ENCODE measurements at regions not wholly inside any gene's neighbourhood (a gene's known extent, or its start where the extent isn't known, plus 50 kb on each side); places are given as distances from the start of the nearest gene placed in this dataset.

- BruUV-seq (replicated peaks) = no TSS peak
- ChIA-PET POLR2A (no interaction called here), CTCF (no interaction called here)
- intact Hi-C loops (cut with micrococcal nuclease; ENCODE audit: unreplicated experiment) = no loop called here
- H3K27ac Mint-ChIP-seq (ENCODE audit: unreplicated experiment) = no peak overlapping the region
- H3K4me3 Mint-ChIP-seq (ENCODE audit: unreplicated experiment) = no peak overlapping the region
- Histone ChIP-seq H3K9me3 (no peaks in the 10 kb centered on the region), H3K4me3 (ENCODE audit: low read depth, low read length) (no peak overlapping the region), H3K36me3 (ENCODE audit: control insufficient read depth, insufficient read depth, low read length) (no peaks in the 10 kb centered on the region; the same call in 1 of the 2 replicates), H3K27me3 (replicated peaks; ENCODE audit: control insufficient read depth, insufficient read depth, low read length) (no peaks in the 10 kb centered on the region), H3K4me1 (peaks cover 3% of the 10 kb centered on the region; the same call in 1 of the 2 replicates)
- no peaks in the 10 kb centered on the region for H3K36me3 Mint-ChIP-seq (ENCODE audit: insufficient read depth, unreplicated experiment)
- peaks cover 11% of the 10 kb centered on the region for H3K9me3 Mint-ChIP-seq (ENCODE audit: unreplicated experiment)
- TF ChIP-seq, protein P1, sequence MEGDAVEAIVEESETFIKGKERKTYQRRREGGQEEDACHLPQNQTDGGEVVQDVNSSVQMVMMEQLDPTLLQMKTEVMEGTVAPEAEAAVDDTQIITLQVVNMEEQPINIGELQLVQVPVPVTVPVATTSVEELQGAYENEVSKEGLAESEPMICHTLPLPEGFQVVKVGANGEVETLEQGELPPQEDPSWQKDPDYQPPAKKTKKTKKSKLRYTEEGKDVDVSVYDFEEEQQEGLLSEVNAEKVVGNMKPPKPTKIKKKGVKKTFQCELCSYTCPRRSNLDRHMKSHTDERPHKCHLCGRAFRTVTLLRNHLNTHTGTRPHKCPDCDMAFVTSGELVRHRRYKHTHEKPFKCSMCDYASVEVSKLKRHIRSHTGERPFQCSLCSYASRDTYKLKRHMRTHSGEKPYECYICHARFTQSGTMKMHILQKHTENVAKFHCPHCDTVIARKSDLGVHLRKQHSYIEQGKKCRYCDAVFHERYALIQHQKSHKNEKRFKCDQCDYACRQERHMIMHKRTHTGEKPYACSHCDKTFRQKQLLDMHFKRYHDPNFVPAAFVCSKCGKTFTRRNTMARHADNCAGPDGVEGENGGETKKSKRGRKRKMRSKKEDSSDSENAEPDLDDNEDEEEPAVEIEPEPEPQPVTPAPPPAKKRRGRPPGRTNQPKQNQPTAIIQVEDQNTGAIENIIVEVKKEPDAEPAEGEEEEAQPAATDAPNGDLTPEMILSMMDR (IDR thresholded peaks at IDR 0.05; ENCODE audit: insufficient read depth in 1 of 2, low read depth in 1 of 2, low read length in 1 of 2, severe bottlenecking in 1 of 2, unreplicated experiment in 1 of 2) = no peak
- no peak for DNase-seq
- no peaks in the 10 kb centered on the region for H3K27me3 Mint-ChIP-seq (ENCODE audit: insufficient read depth, unreplicated experiment)
- H3K4me1 Mint-ChIP-seq (ENCODE audit: low read depth, unreplicated experiment) = peaks cover 16% of the 10 kb centered on the region
Observed at GRCh38 chr13:73973156-73973555, 161.0 kb downstream of the KLF12 start.

DNA sequence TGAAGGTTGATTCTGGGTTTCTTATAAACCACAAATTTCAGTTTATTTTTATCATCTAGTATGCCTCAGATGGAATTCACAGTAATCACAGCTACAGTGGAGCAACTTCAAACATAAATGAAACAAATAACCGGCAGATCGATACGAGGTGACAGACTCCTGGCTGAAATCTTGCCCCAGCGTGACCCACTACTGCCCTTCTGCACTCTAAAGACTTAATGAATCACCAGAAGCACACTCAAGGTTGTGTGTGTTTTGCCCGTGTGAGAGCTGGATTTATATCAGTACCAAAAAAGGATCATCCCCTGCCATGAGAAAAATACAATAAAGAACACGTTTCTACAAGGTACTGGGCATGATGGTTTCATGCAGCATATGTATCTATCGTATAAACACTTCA, 161.7 kb downstream of the KLF12 start:
- no peak overlapping the region for H3K27ac Mint-ChIP-seq (ENCODE audit: unreplicated experiment)

GRCh38 chr13:73971481-73971880, 162.7 kb downstream of the KLF12 start:
- Mint-ChIP-seq H3K4me1 (ENCODE audit: low read depth, unreplicated experiment) (peaks cover 16% of the 10 kb centered on the region), H3K4me3 (ENCODE audit: unreplicated experiment) (no peak overlapping the region), H3K27me3 (ENCODE audit: insufficient read depth, unreplicated experiment) (no peaks in the 10 kb centered on the region), H3K36me3 (ENCODE audit: insufficient read depth, unreplicated experiment) (no peaks in the 10 kb centered on the region), H3K9me3 (ENCODE audit: unreplicated experiment) (peaks cover 11% of the 10 kb centered on the region), H3K27ac (ENCODE audit: unreplicated experiment) (no peak overlapping the region)
- CTCF ChIA-PET = no interaction called here
- no peaks in the 10 kb centered on the region for H3K9me3 ChIP-seq
- H3K4me3 ChIP-seq (ENCODE audit: low read depth, low read length) = no peak overlapping the region
- DNase-seq = no peak
- no peaks in the 10 kb centered on the region for H3K27me3 ChIP-seq (replicated peaks; ENCODE audit: control insufficient read depth, insufficient read depth, low read length)
- no TSS peak for BruUV-seq (replicated peaks)
- TF ChIP-seq, protein P1 (IDR thresholded peaks at IDR 0.05; ENCODE audit: insufficient read depth in 1 of 2, low read depth in 1 of 2, low read length in 1 of 2, severe bottlenecking in 1 of 2, unreplicated experiment in 1 of 2) = no peak
- intact Hi-C loops (cut with micrococcal nuclease; ENCODE audit: unreplicated experiment) = no loop called here
- H3K36me3 ChIP-seq (ENCODE audit: control insufficient read depth, insufficient read depth, low read length) = no peaks in the 10 kb centered on the region; the same call in 1 of the 2 replicates
- POLR2A ChIA-PET = no interaction called here
- peaks cover 3% of the 10 kb centered on the region; the same call in 1 of the 2 replicates for H3K4me1 ChIP-seq

More for the DNA sequence above, 161.7 kb downstream of the KLF12 start:
- CTCF ChIA-PET = no interaction called here
- Histone ChIP-seq H3K9me3 (no peaks in the 10 kb centered on the region), H3K27me3 (replicated peaks; ENCODE audit: control insufficient read depth, insufficient read depth, low read length) (no peaks in the 10 kb centered on the region), H3K4me1 (peaks cover 3% of the 10 kb centered on the region; the same call in 1 of the 2 replicates), H3K36me3 (ENCODE audit: control insufficient read depth, insufficient read depth, low read length) (no peaks in the 10 kb centered on the region; the same call in 1 of the 2 replicates), H3K4me3 (ENCODE audit: low read depth, low read length) (no peak overlapping the region)
- intact Hi-C loops (cut with micrococcal nuclease; ENCODE audit: unreplicated experiment) = no loop called here
- TF ChIP-seq, protein P1 (IDR thresholded peaks at IDR 0.05; ENCODE audit: insufficient read depth in 1 of 2, low read depth in 1 of 2, low read length in 1 of 2, severe bottlenecking in 1 of 2, unreplicated experiment in 1 of 2) = no peak
- no peaks in the 10 kb centered on the region for H3K36me3 Mint-ChIP-seq (ENCODE audit: insufficient read depth, unreplicated experiment)
- H3K27me3 Mint-ChIP-seq (ENCODE audit: insufficient read depth, unreplicated experiment) = no peaks in the 10 kb centered on the region
- H3K4me3 Mint-ChIP-seq (ENCODE audit: unreplicated experiment) = no peak overlapping the region
- POLR2A ChIA-PET = no interaction called here
- peaks cover 16% of the 10 kb centered on the region for H3K4me1 Mint-ChIP-seq (ENCODE audit: low read depth, unreplicated experiment)
- peaks cover 11% of the 10 kb centered on the region for H3K9me3 Mint-ChIP-seq (ENCODE audit: unreplicated experiment)
- BruUV-seq (replicated peaks) = no TSS peak
- no peak for DNase-seq

Measured in Caco-2 (cell line).